HUDEP-2 (cell line): ENCODE measurements at regions not wholly inside any gene's neighbourhood (a gene's known extent, or its start where the extent isn't known, plus 50 kb on each side); places are given as distances from the start of the nearest gene placed in this dataset.

Source experiments
- DNase-seq, 76 experiments: peaks; one replicate each; lab custom pipeline; 2025; ENCODE audit not compliant: unreplicated experiment in 76 of 76; lab: John Stamatoyannopoulos, UW

DNA sequence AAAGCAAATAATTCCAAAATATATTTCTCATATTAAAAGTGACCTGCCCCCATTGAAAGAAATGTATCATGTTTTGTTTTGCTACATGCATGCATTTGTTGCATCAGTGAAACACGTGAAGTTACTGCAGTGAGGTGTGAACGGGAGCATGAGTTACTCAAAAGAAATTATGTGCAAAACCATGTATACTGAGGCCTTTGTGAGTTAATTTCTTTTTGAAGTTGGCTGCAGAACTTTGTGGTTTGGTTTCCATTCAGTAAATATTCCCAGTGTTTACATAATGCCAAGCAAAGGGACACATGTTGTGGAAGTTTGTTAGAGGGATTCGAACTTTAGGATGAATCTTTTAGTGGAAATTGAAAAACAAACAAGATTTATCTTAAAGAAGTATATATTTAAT lies 619.4 kb upstream of the ADAMTS5 start:
- no peak for DNase-seq

DNA sequence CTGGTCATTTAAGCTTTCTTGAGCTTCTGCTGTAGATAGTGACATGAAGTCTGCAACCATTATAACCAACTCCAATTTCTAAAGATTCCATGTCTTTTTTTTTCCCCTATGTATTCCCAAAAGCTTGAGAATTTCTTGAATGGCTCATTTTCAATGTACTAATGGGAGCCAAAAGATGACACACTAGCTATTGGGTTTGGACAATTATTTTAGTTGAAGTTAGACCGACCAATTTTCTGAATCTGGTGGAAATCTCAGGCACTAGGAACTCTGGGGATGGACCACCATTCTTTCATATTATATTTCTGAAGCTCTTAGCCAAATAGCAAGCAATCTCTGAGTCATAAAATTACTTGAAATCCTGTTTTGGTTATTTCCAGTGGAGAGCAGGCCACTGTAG lies 617.4 kb upstream of the ADAMTS5 start:
- no peak for DNase-seq

DNA sequence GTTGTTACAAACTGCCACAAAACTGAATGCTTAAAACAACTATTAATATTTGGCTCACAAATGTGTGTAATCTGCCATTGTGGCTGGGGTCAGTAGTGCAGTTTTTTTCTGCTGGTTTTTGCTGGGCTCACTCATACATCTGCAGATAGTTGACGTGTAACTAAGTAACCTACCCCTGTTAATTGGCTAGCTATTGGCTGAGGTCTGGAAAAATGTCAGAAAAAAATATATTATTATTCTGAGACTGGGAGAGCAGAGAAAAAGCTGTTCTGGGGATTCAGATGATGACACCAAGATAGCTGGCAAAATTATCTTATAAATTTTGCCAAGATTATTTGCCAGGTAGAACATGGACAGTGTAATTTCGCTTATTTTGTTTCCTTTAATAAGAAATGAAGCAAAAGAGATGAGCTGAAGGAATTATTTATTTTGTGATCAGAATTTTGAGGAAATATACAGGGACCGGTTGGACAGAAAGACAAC lies 616.1 kb upstream of the ADAMTS5 start:
- DNase-seq = no peak

DNA sequence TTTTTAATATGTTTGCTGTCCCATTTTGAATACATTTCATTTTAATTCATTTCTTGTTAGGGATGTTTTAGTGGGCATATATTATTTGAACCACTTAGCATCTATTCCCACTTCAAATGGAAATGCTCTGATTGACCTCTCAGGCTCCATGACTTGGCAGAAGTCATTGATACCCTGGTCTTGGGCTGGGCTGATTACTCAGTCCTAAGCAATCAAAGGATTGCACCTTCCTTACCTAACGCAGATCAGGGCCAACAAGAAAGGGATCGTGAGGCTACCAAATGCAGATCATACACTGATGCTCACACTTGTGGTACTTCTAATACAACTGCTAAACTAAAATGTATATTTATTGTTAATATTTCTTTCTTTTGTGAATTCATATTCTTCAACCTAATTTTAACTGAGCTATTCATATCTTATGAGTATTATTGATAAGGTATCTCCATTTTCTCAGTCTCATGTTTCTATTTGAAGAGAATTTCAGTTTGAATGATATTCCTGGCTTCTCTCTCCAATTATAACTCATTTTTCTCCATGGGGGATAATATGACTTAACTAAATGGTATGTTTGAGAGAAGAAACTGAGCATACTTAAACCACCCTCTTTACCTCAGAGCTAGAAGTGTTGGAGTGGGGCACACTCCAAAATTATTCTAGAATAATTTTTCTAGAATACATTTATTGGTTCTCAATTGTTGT lies 615.5 kb upstream of the ADAMTS5 start:
- no peak for DNase-seq

DNA sequence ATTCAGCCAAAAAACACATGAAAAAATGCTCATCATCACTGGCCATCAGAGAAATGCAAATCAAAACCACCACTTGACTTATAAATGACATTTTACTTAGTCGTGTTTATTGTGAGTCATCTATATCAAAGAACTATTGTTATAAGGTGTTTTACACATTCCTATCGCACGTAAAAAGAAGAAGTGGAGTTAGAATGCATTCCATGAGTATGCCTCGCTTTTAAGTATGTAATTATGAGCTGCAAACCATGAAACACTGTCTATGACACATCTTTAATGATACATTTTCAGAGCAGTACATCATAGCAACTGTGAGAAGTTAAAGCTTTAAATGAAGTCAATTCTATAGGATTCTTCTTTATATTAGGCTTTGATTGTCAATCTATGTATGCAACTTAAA lies 614.3 kb upstream of the ADAMTS5 start:
- DNase-seq = no peak

DNA sequence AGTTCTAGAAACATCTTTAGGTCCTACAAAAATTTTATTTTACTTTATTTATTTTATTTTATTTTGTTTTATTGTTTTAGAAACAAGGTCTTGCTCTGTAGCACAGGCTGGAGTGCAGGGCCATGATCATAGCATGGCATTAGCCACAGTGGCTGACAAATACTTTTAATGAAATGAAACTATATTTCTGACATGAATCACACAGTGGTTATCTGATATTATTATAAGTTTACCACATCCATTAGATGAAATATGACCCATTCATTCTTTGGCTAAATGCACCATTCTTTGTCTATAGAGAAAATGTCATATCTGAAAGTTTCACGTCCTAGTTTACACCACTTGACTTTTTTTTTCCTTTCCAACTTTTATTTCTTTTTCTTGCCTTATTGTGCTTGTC lies 613.4 kb upstream of the ADAMTS5 start:
- no peak for DNase-seq

DNA sequence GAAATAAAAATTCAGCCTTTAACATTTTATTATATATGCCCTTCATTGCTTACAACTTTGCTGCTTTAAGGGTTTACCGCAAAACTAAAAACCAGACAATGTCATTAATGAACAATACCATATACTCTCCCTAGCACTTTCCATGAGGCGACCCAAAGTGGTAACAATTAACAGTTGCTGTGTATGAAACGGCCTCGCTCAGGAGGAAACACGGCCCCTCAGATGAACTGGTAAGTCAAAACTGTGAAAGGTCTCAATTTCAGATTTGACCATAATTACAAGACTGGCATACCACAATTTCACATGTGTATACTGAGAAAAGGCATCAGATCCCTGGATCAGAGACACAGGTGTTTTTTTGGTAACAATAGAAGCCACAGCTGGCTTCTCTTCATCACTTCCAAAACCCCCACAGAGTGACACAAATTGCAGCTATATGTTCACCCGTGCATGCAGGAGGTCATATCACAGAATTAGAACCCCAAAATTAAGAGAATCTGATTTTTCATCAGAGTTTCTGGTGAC lies 611.9 kb upstream of the ADAMTS5 start:
- DNase-seq = no peak

DNA sequence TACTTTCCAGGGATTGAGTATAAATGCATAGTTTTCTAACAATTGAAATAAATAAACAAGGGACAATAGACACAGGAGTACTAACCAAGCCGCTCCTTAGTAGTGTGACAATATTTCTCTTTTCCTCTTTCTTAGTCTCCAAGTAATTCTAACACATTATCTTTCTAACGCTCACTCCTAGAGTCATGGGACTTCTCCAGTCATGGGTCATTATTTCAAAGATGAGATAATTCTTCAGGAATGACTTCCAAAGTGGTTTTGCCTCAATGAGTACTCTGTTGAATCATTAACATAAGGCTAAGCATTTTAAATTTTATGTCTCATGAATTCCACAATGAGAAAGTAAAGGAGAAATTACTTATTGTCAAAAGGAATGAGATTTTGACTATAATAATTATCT lies 605.8 kb upstream of the ADAMTS5 start:
- DNase-seq = no peak

DNA sequence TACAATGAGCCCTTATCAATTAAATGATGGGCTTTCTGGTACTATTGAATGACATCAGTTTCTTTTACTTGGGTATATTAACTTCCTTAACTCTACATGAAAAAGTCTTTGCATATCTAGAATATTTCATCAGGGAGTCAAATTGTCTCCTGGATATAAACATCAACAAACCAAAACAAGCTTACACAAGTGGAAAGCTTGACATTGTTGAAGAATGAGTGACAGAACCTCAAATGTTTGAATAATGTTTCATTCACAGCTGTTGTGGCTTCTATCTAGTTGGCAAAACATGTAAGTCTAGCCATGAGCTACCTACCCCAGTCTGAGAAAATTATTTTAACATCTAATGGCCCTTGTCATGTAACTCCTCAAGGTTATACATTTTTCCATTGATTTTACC lies 604.8 kb upstream of the ADAMTS5 start:
- DNase-seq = no peak

DNA sequence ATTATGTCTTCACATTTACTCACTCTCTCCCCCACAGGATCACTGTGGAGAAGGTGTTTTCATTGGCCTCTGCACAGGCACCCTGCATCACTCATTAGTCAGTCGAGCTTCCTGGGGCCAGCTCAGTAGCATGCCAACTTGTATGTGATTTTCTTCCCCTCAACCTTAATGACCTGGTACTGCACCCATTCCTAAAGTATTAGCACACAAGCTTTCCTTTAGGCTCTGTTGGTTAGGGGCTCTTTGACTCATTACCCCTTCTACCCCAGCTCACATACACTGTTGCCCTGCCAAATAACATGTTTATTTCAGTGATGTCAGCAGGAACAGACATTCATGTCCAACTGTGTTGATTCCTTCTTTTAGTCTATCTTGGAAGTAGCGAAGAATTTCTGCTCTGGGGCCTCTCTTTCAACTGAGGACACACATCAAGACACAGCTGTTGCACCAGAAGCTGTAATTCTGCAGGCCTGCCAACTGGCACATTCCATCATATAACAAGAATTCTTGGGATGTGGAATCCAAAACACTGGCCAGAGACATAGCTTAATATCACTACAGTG lies 603.5 kb upstream of the ADAMTS5 start:
- DNase-seq = no peak

DNA sequence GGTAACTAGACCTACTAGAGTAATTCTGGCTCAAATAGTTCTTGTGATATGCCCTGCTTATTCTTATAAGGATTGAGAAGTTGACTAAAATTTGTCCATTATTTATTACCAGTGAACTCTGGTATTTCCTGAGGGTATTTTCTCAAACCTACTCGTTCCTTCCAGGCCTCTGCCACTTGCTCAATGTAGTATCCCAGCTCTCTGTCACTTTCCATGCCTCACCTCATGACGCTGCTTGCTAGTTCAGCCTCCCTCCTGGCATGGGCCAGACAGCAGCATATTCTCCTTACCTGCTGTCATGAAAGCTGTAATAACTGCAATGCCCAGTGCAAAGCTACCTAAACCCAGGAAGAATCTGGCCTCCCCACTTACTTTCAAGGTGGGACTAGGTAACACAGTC lies 602.9 kb upstream of the ADAMTS5 start:
- DNase-seq = no peak

DNA sequence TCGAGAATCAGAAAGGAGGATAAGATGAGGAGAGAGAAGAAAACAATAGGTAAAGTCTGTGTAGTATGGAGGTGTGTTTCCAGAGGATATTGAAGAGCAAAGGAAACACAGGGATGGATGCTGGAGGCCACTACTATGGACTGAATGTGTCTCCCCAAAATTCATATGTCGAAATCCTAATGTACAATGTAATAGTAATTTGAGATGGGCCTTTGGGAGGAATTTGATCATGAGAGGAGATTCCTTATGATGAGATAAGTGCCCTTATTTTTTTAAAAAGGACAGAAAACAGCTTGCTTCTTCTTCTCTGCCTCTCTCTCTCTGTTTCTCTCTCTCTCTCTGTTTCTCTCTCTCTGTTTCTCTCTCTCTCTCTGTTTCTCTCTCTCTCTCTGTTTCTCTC lies 602.2 kb upstream of the ADAMTS5 start:
- DNase-seq = no peak

DNA sequence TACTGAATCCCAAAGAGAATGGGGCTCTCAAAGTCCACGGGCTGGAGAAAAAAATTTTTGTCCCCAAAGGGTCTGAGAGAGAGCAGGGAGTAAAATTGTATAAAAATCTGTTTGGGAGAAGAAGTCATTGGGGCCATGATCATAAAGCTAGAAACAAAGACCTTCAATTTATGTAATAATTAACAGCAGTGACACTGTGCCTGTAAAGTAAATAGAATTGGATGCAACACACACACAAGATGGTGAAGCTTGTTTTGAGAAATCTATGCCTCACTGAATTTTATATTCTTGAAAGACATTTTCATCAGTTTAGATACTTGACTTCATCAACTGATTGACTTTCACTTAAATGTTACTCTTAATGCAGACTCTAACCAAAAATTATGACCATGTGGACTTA lies 600.5 kb upstream of the ADAMTS5 start:
- no peak for DNase-seq

DNA sequence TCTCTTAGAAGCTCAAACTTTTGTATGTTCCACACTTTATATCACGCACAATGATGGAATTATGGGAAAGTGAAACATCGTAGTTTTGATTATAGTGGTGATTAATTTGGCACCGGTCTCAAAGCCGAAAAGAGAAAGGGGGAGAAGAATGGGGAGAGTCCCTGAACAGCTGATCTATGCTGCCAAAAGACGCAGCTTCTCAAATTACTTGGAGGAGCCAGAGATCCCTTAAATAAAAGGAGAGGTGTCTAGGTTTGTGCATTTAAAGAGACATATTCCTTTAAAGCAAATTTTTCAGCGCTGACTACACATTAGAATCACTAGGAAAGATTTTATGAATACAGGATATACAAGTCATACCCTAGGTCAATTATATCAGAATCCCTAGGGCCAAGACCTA lies 599.6 kb upstream of the ADAMTS5 start:
- DNase-seq = no peak

DNA sequence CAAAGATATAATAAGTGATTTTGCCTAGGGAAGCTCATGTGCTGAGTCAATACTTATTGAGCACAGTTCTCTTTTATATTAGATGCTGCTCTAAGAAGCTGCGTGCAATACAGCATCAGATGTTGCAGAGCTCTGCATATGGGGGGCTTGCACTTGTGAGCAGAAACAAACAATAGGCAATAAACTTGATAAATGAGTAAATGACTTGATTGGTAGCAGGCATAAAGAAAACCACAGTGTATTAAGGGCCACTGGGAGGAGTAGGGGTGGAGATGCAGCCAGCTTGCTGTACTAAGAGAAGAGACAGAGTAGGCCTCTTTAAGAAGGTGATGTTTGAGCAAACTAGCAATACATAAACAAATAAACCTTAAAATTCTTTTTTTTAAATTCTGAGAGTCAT lies 598.5 kb upstream of the ADAMTS5 start:
- DNase-seq = no peak

DNA sequence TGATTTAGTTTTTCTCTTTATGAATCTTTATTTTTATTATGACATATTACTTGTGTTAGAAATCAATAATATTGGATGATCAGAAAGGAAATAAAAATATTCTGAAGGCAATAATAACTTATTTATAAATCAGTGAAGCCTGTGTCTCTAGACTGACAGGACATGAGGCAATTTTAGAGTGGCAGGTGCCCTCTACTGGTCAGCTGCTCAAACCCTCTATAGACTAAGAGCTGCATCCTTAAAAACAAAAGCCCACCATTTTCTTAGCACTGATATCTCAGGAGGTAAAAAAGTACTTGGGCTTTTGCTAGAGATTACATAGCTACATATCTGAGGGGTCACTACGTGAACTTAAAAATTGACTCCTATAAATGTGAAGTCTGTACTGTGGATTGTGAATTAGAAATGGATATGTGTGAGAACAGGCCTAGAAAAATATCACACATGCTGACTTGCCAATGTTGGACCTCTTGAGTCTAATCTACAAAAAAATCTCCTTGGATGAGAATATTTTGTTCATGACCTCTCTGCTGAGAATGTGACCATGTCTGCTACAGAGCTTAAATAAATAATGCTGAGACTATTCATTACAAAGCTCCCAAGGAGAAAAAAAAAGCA lies 597.9 kb upstream of the ADAMTS5 start:
- peak in 1 of 76 experiments; percentile 13 for DNase-seq

DNA sequence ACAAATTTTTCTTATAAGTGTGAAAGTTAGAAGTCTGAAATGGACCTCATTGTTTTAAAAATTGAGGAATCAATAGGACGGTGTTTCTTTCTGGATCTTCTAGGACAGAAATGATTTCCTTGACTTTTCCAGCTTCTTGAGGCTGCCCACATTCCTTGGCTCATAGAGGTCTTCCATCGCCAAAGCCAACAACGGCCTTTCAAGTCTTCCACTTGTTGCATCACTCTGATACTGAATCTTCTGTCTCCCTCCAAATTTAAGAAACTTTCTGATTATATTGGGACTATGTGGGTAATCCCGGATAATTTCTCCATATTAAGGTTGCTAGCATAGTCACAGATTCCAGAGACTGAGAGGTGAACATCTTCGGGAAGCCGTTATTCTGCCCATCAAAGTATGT lies 595.4 kb upstream of the ADAMTS5 start:
- no peak for DNase-seq

DNA sequence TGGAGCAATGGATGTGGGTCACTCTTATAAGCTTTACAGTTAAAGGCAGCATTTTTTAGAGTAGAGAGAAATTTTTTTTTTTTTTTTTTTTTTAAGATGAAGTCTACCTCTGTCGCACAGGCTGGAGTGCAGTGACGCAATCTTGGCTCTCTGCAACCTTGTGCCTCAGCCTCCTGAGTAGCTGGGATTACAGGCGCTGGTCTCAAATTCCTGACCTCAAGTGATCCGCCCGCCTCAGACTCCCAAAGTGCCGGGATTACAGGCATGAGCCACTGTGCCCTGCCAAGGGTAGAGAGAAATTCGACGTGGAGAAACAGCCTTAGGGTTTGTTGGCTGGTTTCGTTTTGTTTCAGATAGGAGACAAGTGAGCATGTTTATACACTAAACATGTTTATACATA lies 594.2 kb upstream of the ADAMTS5 start:
- DNase-seq = no peak

DNA sequence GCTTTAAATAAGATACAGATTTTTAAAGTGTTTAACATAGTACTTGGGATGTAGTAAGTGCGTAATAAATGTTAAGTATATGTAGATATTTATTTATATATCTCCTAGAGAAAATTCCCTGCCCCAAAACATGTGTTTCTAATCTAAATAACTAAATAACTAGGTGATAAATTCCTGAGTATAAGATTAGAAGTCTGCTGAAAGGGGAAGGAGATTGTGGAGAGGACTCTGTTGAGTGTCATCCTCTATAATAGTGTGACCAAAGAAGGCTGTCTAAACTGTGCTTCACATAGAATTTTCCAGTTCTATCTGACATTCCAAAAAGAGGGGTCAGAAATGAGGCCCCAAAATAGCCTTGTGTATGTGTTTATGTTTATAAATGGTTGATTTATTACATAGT lies 590.5 kb upstream of the ADAMTS5 start:
- DNase-seq = no peak

DNA sequence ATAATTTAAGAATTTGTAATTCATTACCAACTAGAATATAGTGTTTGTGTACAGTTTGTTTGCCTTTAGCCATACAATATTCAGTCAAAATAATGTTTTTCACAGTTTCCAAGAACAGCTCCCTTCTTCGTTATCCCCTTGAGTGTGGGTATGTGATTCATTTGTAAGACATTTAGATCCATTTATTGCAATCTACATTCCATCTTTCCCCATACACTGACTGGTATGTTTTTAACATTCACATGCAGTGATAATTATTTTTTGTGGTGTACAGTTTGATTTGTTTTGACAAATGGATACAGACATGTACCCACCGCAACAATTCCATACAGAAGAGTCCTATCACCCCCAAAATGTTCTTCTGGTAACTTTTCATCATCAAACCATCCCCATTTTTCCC lies 589.1 kb upstream of the ADAMTS5 start:
- DNase-seq = no peak

DNA sequence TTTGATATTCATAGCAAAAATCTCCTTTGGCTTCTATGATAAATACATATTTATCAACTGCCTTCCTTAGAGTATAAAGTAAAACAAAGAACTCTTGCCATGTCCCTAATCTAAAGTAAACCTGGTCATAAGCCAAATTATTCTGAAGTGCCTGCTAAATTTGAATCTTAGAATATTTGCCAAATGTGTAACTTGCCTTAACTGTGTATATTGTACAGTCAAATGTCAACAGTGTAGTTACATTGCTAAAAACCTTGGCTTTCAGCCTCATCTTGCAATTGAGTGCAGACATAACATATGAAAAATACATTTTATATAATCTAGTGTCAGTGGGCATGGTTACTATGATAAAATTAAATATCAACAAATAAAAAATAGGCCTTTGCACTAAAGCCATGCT lies 583.4 kb upstream of the ADAMTS5 start:
- DNase-seq = no peak

DNA sequence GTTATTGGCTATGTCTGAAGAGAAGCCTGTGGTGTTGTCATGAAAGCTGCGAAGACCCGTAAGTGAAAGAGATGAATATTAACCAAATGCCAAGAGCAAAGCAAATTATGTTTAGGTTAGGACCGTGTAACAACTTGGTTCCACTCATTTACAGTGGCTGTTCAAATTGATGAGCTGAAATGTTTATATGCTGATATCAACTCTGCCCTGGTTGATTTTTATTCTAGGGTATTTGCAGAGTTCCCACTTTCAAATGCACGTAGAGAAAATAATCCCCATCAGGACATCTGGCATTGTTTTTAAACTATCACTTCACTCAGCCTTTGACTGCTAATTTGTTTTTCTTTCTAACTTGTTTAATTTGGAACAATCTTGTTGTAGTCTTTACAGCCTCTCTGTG lies 581.6 kb upstream of the ADAMTS5 start:
- DNase-seq = no peak
